Fibroblast of lung (primary cell): ENCODE measurements at regions not wholly inside any gene's neighbourhood (a gene's known extent, or its start where the extent isn't known, plus 50 kb on each side); places are given as distances from the start of the nearest gene placed in this dataset.

Experiments used
- DNase-seq, 2 donors: peaks; one replicate each; pipeline versions ENCODE4 v3.0.0 to v3.0.0-alpha.2; 2010; ENCODE audit warnings: low read depth in 2 of 2
- H2AFZ ChIP-seq: 2 replicates; pipeline ENCODE4 v1.5.1; 2012; ENCODE audit warnings: low read length, control low read depth, inconsistent platforms
- H3K27ac ChIP-seq: 2 replicates; pipeline ENCODE4 v1.5.1; 2011; ENCODE audit warnings: low read length, control low read depth; ENCODE audit not compliant: insufficient read depth
- H3K27me3 ChIP-seq: 2 replicates; pipeline ENCODE4 v1.5.1; 2011; ENCODE audit warnings: mild to moderate bottlenecking, low read length; ENCODE audit not compliant: control insufficient read depth, insufficient read depth
- H3K36me3 ChIP-seq: 2 replicates; pipeline ENCODE4 v1.5.1; 2011; ENCODE audit warnings: low read length; ENCODE audit not compliant: control insufficient read depth, insufficient read depth
- H3K4me1 ChIP-seq: 2 replicates; pipeline ENCODE4 v1.5.1; 2011; ENCODE audit warnings: low read length; ENCODE audit not compliant: control insufficient read depth, insufficient read depth; ENCODE audit errors: extremely low read depth
- H3K4me2 ChIP-seq: 2 replicates; pipeline ENCODE4 v1.5.1; 2011; ENCODE audit warnings: low read length, control low read depth; ENCODE audit not compliant: insufficient read depth; ENCODE audit errors: extremely low read depth
- H3K4me3 ChIP-seq, 4 experiments: fragments of 200-600 bp in 1 of 4; sonication (generic) in 1 of 4; replicated peaks in 1 of 4; 2 replicates each; pipeline ENCODE4 v1.5.1; 2011 to 2016; ENCODE audit warnings: low read length in 4 of 4, low read depth in 3 of 4, mild to moderate bottlenecking in 3 of 4, control low read depth in 2 of 4, inconsistent platforms in 1 of 4, mixed read lengths in 1 of 4; ENCODE audit not compliant: insufficient read depth in 1 of 4; ENCODE audit errors: control extremely low read depth in 1 of 4
- H3K79me2 ChIP-seq: 2 replicates; pipeline ENCODE4 v1.5.1; 2012; ENCODE audit warnings: mild to moderate bottlenecking, low read length, inconsistent platforms; ENCODE audit not compliant: control insufficient read depth, insufficient read depth
- H3K9ac ChIP-seq: 2 replicates; pipeline ENCODE4 v1.5.1; 2011; ENCODE audit warnings: mild to moderate bottlenecking, low read length, control low read depth; ENCODE audit not compliant: insufficient read depth
- H3K9me3 ChIP-seq: 2 replicates; pipeline ENCODE4 v1.5.1; 2012; ENCODE audit warnings: low read depth, low read length; ENCODE audit not compliant: control insufficient read depth, insufficient read depth
- H4K20me1 ChIP-seq: 2 replicates; pipeline ENCODE4 v1.5.1; 2011; ENCODE audit warnings: low read length; ENCODE audit not compliant: control insufficient read depth, insufficient read depth; ENCODE audit errors: extremely low read depth
- EZH2 ChIP-seq: IDR thresholded peaks from 2 replicates; pipeline ENCODE4 v1.5.1; 2012; ENCODE audit warnings: low read length, control low read depth, mild to moderate bottlenecking; ENCODE audit errors: missing control alignments
- TF ChIP-seq, protein P1 (sequence below), 2 donors: IDR thresholded peaks in 1 of 2; conservative IDR thresholded peaks in 1 of 2; 1 replicate in 1 of 2; 2 replicates in 1 of 2; pipeline ENCODE4 v1.5.1; 2011 to 2012; ENCODE audit warnings: low read length in 2 of 2, control low read depth in 1 of 2, inconsistent platforms in 1 of 2, low read depth in 1 of 2, mild to moderate bottlenecking in 1 of 2

DNA sequence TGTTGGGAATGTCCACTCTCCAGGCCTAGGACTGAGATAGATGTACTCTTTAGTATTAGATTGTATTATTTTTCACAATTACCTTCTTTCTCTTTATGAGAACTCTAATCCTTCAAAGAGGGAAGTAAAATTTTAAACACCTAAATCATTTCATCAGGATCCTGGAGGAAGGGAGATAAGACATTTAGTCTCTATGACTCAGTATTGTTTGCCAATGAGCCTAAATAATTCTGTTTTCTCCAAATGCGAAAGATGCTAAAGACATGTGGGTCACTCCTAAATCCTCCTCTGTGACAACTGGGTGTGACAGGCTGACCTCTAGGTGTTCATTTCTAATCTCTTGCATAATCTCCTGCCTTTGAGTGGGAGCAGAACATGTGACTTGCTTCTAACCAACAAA lies 1736.6 kb upstream of the MIR17HG start:
- H4K20me1 ChIP-seq, result no peaks in the 10 kb centered on the region
- H3K9me3 ChIP-seq, result no peaks in the 10 kb centered on the region
- no peak overlapping the region for H3K27ac ChIP-seq
- H3K4me3 ChIP-seq, result no peak overlapping the region
- H3K9ac ChIP-seq, result no peak overlapping the region
- H2AFZ ChIP-seq, result no peak overlapping the region
- H3K4me2 ChIP-seq, result no peak overlapping the region
- TF ChIP-seq EZH2, result no peak
- TF ChIP-seq, protein P1, sequence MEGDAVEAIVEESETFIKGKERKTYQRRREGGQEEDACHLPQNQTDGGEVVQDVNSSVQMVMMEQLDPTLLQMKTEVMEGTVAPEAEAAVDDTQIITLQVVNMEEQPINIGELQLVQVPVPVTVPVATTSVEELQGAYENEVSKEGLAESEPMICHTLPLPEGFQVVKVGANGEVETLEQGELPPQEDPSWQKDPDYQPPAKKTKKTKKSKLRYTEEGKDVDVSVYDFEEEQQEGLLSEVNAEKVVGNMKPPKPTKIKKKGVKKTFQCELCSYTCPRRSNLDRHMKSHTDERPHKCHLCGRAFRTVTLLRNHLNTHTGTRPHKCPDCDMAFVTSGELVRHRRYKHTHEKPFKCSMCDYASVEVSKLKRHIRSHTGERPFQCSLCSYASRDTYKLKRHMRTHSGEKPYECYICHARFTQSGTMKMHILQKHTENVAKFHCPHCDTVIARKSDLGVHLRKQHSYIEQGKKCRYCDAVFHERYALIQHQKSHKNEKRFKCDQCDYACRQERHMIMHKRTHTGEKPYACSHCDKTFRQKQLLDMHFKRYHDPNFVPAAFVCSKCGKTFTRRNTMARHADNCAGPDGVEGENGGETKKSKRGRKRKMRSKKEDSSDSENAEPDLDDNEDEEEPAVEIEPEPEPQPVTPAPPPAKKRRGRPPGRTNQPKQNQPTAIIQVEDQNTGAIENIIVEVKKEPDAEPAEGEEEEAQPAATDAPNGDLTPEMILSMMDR (conservative IDR thresholded peaks at IDR 0.05 in 1 of 2, IDR thresholded peaks at IDR 0.05 in 1 of 2; ENCODE audit: low read depth in 1 of 2, low read length in 2 of 2), result no peak
- H3K79me2 ChIP-seq, result no peaks in the 10 kb centered on the region
- no peaks in the 10 kb centered on the region for H3K27me3 ChIP-seq
- no peak for DNase-seq
- H3K36me3 ChIP-seq, result no peaks in the 10 kb centered on the region
- H3K4me1 ChIP-seq, result no peaks in the 10 kb centered on the region

DNA sequence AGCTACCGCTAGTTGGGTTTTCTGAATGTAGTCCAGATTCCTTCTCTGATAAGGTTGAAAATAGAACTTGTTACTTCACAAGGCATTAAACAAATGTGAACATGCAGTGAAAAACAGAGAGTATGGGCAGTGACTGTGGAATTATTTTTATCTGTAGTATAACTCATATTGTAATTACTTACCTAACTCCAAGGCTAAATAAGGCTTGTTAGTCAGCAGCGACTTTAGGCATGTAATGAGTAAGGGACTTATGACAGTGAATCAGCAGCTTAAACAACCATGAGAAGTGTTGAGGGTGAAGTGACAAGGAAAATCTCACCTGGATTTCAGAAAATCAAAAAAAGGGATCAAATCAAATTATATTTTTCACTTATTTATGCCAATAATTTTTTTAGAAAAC lies 1719.5 kb upstream of the MIR17HG start:
- no peak overlapping the region for H3K4me3 ChIP-seq
- no peaks in the 10 kb centered on the region for H3K36me3 ChIP-seq
- no peaks in the 10 kb centered on the region for H3K9me3 ChIP-seq
- H2AFZ ChIP-seq, result no peak overlapping the region
- H3K9ac ChIP-seq, result no peak overlapping the region
- TF ChIP-seq, protein P1 (conservative IDR thresholded peaks at IDR 0.05 in 1 of 2, IDR thresholded peaks at IDR 0.05 in 1 of 2; ENCODE audit: low read depth in 1 of 2, low read length in 2 of 2), result no peak
- no peak for TF ChIP-seq EZH2
- no peak overlapping the region for H3K27ac ChIP-seq
- H4K20me1 ChIP-seq, result no peaks in the 10 kb centered on the region
- H3K27me3 ChIP-seq, result no peaks in the 10 kb centered on the region
- no peak overlapping the region for H3K4me2 ChIP-seq
- no peaks in the 10 kb centered on the region for H3K4me1 ChIP-seq
- peak in 1 of 2 donors; percentile 60 for DNase-seq
- H3K79me2 ChIP-seq, result no peaks in the 10 kb centered on the region

DNA sequence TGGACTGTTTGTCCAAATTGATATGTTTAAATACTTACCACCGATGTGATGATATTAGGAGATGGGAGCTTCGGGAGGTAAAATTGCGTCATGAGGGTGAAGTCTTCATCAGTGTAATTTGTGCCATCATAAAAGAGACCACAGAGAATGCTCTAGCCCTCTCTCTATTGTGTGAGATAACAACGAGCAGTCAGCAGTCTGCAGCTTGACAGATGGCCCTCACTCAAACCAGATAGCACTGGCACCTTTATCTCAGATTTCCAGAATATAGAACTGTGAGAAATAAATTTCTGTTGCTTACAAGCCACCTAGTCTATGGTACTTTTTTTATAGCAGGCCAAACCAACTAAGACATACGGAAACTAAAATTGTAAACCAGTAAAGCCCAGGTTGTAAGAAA lies 1718.9 kb upstream of the MIR17HG start:
- Histone ChIP-seq H3K79me2 (no peaks in the 10 kb centered on the region), H3K27ac (no peak overlapping the region), H4K20me1 (no peaks in the 10 kb centered on the region), H3K27me3 (no peaks in the 10 kb centered on the region), H3K4me3 (no peak overlapping the region), H3K36me3 (no peaks in the 10 kb centered on the region), H2AFZ (no peak overlapping the region), H3K4me2 (no peak overlapping the region), H3K9ac (no peak overlapping the region), H3K4me1 (no peaks in the 10 kb centered on the region), H3K9me3 (no peaks in the 10 kb centered on the region)
- DNase-seq, result no peak
- TF ChIP-seq, protein P1 (conservative IDR thresholded peaks at IDR 0.05 in 1 of 2, IDR thresholded peaks at IDR 0.05 in 1 of 2; ENCODE audit: low read depth in 1 of 2, low read length in 2 of 2), result no peak
- TF ChIP-seq EZH2, result no peak
